GM12892 (cell line): ENCODE measurements at regions not wholly inside any gene's neighbourhood (a gene's known extent, or its start where the extent isn't known, plus 50 kb on each side); places are given as distances from the start of the nearest gene placed in this dataset.

ENCODE experiments used
- POLR2A ChIP-seq: IDR thresholded peaks from 2 replicates; pipeline ENCODE4 v1.6.1; 2011; ENCODE audit warnings: low read depth, low read length, control low read depth
- POLR2AphosphoS5 ChIP-seq: IDR thresholded peaks from 2 replicates; pipeline ENCODE4 v1.6.1; 2011; ENCODE audit warnings: low read depth, low read length, control low read depth
- TAF1 ChIP-seq: IDR thresholded peaks from 2 replicates; pipeline ENCODE4 v1.6.1; 2011; ENCODE audit warnings: low read depth, mild to moderate bottlenecking, control low read depth, low read length, borderline replicate concordance

DNA sequence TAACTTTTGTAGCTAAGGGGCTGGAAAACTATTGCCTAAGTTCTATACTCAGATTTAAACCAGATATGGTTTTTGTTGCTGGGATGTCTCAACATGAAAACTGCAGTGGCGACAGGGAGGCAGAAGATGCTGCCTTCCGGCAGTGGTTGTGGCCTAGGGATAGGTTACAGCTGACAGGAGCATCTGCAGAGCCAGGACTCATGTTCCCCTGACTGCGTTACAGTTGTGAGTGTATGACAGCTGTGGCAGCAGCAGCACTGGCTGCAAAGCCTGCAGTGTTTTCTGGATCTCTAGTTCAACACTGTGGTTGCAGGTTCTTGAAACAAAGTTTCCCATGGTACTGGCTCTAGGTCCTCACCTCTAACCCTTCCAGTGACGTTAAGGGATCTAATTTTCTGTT is 498.8 kb upstream of the CDH18 start:
- TF ChIP-seq POLR2A (no peak), TAF1 (no peak), POLR2AphosphoS5 (no peak)
